MM.1S (cell line): ENCODE measurements at regions not wholly inside any gene's neighbourhood (a gene's known extent, or its start where the extent isn't known, plus 50 kb on each side); places are given as distances from the start of the nearest gene placed in this dataset.

Experiments
- CTCF ChIP-seq: fragments of 300-600 bp; sonication (generic); IDR thresholded peaks from 2 replicates; pipeline ENCODE4 v1.5.1; 2016; ENCODE audit warnings: antibody characterized with exemption, low read length, mixed read lengths
- EZH2 ChIP-seq: fragments of 300-600 bp; sonication (generic); optimal IDR thresholded peaks from 2 replicates; pipeline ENCODE3; 2017; ENCODE audit warnings: low read depth, mild to moderate bottlenecking, antibody characterized with exemption, low read length, mixed read lengths

- TF ChIP-seq CTCF (no peak), EZH2 (no peak)
Measured at GRCh38 chr4:122534776-122535175, 78.3 kb upstream of the IL2 start.
